VCaP (cell line): ENCODE measurements at regions not wholly inside any gene's neighbourhood (a gene's known extent, or its start where the extent isn't known, plus 50 kb on each side); places are given as distances from the start of the nearest gene placed in this dataset.

Source experiments
- H3K27ac ChIP-seq: fragments of 450-650 bp; 2 replicates; pipeline ENCODE4 v1.5.1; 2017
- TF ChIP-seq, protein P1 (sequence below): fragments of 450-650 bp; conservative IDR thresholded peaks from 2 replicates; pipeline ENCODE4 v1.5.1; 2017; ENCODE audit warnings: mild to moderate bottlenecking, moderate library complexity

- no peak overlapping the region for H3K27ac ChIP-seq
- TF ChIP-seq, protein P1, sequence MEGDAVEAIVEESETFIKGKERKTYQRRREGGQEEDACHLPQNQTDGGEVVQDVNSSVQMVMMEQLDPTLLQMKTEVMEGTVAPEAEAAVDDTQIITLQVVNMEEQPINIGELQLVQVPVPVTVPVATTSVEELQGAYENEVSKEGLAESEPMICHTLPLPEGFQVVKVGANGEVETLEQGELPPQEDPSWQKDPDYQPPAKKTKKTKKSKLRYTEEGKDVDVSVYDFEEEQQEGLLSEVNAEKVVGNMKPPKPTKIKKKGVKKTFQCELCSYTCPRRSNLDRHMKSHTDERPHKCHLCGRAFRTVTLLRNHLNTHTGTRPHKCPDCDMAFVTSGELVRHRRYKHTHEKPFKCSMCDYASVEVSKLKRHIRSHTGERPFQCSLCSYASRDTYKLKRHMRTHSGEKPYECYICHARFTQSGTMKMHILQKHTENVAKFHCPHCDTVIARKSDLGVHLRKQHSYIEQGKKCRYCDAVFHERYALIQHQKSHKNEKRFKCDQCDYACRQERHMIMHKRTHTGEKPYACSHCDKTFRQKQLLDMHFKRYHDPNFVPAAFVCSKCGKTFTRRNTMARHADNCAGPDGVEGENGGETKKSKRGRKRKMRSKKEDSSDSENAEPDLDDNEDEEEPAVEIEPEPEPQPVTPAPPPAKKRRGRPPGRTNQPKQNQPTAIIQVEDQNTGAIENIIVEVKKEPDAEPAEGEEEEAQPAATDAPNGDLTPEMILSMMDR = no peak
Measured at GRCh38 chr17:14859542-14859941, 405.6 kb downstream of the PMP22 start.

- TF ChIP-seq, protein P1 = no peak
- H3K27ac ChIP-seq = no peak overlapping the region
Measured at GRCh38 chr17:14856176-14856575, 408.9 kb downstream of the PMP22 start.

GRCh38 chr17:14854691-14855090 is 410.4 kb downstream of the PMP22 start:
- no peak overlapping the region for H3K27ac ChIP-seq
- TF ChIP-seq, protein P1 = no peak

DNA sequence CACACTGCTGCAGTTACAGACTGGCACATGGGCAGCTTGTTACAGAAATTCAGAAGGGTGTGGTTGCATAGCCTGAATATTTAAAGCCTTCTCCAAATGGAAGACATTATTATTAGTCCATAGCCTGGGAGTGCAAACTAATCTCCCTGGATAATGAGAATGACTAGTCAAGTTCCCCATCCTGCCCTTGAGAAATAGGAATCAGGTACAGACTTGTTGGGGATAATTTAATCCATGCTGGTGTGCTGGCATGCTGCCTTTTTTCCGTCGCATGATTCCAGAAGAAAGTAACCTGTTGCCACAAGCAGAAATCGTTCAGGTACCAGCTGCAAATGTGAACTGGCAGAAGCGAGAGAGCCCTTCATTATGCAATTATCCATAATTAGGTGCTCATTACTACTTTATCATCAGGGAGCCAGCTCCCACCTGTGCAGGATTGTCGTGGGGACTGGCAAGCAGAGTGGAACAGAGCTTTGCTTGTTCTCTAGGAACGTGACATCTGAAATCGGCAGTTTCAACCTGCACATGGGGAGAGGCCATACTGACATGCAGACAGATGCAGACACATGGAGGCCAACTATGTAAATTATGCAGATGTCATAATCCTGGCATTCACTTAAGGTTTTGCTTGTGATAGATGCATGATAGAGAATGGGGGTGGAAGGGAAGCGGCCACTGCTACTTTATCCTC is 419.4 kb downstream of the PMP22 start:
- TF ChIP-seq, protein P1 = no peak
- no peak overlapping the region for H3K27ac ChIP-seq

DNA sequence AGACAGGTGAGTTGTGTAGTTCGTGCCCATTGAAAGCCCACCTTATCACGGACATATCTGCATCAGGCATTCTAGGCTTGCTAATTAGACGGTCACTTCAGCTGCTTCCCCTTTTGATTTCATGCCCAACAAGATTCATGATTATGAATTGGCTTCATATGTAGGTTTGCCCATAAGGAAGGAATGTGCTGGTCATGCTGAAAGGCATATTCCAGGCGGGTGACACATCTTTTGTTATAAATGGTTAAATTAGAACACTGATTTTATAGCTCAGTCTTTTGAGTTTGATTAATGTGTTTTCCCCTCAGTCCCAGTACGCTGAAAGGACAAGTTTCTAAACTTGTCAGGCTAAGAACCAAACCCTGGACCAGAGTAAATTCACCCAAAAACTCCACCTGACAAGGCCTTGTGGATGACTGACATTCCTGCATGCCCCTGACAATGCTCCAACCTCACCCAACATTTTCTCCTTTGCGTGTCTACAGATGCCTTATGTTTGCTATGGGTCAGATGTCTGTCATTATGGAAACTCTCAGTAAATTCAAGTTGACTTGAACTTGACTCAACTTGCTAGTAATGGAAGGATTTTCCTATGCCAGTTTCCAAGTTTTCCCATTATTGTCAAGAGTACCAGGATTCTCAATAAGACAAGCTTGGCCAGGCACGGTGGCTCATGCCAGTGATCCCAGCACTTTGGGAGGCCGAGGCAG is 421.9 kb downstream of the PMP22 start:
- TF ChIP-seq, protein P1 = no peak
- H3K27ac ChIP-seq = no peak overlapping the region

DNA sequence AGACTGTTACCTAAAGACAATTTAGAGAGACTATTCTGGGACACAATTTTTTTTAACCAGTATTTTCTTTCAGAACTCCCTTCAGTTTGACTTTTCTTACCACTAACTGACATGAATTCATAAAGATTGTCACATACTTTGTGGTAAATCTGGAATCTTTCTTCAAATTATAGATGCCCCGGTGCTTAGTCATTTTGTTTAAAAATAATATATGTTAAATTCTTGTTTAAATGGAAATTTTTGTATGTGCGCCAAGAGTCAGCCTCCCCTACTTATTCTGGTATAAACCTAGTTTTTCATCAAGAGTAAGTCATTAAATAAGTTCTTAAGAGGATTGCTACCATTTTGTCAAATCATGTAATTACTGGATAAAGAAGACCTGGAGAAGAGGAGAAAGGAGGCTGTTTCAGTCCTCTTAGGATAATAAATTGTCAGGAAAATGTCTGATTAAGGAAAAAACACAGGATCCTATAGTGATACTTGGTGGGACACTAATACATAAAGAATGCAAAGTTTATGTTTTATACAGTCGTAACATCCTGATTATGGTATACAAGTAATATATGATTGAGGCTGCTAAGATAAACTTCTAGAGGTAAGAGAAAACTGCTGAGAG is 424.4 kb downstream of the PMP22 start:
- TF ChIP-seq, protein P1 = no peak
- no peak overlapping the region for H3K27ac ChIP-seq

GRCh38 chr17:14838567-14838966 is 426.6 kb downstream of the PMP22 start:
- H3K27ac ChIP-seq = no peak overlapping the region
- TF ChIP-seq, protein P1 = no peak
